CD4-positive, alpha-beta T cell treated with Interleukin-4 for 4 hours (primary cell): ENCODE measurements at regions not wholly inside any gene's neighbourhood (a gene's known extent, or its start where the extent isn't known, plus 50 kb on each side); places are given as distances from the start of the nearest gene placed in this dataset.

Experiments used
- DNase-seq: peaks from one replicate; pipeline ENCODE4 v3.0.0-alpha.2; 2020

DNA sequence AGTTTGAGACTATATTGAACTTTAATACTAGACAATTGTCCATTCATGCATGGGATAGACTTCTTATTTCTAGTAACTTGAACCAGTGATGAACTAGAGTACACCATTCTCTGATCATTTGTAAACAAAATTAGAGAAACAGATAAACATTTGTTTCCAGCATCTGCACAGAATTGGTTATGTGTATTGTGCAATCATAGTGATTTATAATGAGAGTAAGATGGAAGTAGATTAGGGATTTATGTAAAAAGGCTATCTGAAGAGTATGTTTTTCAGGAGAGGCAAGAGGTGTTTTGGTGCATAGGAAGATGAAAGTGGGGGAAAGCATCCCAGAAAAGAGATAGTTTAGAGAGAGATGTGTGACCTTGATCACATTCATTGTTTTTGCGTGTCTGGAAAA, 695.0 kb downstream of the SQOR start:
- DNase-seq, result no peak

GRCh38 chr15:46331546-46331945, 696.7 kb downstream of the SQOR start:
- DNase-seq, result no peak

DNA sequence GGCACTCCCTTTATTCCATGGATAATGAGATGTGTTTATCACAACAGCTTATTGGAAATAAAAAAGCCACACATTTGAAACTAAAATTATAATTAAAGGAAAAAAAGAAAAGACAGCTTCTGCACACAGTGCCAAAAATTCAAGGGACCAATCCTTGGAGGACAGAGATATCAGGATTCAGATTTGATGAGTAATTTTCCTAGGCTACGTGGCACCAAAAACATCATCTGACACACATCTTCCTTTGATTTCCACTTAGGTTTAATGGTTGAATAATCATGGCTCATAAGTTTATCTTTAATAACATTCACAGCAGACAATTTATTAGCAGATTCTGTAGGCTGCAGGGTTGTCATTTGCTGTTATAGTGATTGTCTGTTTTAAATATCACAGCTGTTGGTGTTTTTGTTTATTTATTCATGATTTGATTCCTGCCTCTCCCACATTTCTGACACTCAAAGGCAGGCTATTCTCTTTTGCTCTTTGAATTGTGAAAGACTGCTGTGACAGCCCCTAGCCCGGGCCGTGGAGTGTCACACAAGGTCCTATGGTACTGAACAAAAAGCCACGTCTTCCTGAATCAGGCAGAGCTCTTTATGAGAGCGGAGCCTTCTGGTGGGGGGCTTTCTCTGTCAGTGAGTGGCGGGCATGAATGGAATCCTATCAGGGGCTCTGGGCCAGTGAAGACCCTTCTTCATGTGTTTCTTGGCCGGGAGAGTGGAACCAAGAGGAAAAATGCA, 708.5 kb downstream of the SQOR start:
- no peak for DNase-seq

- DNase-seq, result no peak
These were observed 709.4 kb downstream of the SQOR start for GRCh38 chr15:46344115-46344724.

DNA sequence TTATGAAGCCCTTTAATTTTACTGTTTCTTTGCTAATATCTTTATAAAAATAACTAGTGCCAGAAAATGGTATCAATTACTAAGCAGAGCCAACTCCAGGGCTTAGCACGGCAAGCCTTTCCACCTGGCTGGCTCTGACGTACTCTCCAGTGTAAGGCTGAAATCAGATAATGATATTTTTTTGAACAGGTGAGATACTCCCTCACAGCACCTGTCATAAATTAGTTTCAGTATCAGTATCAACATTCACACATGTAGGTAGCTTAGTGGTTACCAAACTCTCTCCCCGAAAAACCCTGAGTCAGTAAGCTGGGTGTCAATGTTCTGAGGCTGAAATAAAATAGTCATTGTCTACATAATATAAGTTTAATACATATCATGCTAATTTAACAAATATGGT, 710.1 kb downstream of the SQOR start:
- DNase-seq, result no peak

GRCh38 chr15:46354443-46354842, 719.6 kb downstream of the SQOR start:
- DNase-seq, result no peak

GRCh38 chr15:46365572-46365971, 730.7 kb downstream of the SQOR start:
- no peak for DNase-seq

DNA sequence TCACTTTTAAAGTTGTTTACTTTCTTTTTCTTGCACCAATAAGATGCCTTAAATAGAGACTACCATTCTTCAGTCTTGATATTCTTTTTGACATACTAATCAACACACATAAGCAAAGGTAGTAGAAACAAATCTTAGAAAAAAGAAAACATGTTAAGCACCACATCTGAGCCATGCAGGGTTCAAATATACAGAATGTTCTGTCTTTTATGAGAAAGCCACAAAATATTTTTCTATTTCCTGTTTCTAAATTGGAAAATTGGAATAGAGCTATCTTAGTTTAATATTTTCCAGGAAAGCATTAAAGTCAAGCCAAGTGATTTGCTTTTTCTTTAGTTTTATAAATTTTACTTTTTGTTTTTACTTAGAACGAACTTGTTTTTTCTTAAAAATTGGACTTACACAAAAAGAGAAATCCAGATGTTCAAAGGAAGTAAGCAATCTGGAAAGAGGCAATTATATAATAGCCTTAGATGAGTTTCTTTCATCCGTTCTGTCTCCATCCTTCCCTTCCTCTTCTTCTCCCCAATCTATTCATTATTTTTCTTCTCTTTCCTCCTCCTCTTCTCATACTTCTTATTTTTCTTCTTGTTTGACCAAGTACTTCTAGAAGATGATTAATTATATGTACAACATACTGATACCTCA, 731.7 kb downstream of the SQOR start:
- no peak for DNase-seq

- no peak for DNase-seq
These were observed 749.1 kb downstream of the SQOR start for GRCh38 chr15:46383978-46384377.

GRCh38 chr15:46386356-46386755, 751.5 kb downstream of the SQOR start:
- DNase-seq, result no peak

GRCh38 chr15:46389739-46390138, 754.9 kb downstream of the SQOR start:
- DNase-seq, result no peak

GRCh38 chr15:46394463-46394862, 759.6 kb downstream of the SQOR start:
- DNase-seq, result no peak

DNA sequence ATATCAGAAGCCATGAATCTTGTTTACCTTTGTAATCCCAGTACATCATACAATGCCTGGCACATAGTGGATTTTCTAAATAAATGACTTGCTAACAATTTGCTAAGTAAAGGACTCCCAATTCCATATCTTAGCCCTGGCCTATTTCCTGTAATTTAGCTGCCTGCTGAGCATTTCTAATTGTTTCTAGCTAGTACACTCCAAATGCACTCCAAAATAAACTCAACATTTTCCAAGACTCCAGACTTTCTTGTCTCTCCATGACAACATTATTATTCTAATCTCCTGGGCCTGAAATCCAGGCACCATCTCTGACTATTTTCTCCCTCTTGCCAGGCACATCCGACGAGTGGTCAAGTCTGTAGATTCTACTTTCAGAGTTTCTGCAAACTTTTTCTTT, 773.5 kb downstream of the SQOR start:
- DNase-seq, result no peak

DNA sequence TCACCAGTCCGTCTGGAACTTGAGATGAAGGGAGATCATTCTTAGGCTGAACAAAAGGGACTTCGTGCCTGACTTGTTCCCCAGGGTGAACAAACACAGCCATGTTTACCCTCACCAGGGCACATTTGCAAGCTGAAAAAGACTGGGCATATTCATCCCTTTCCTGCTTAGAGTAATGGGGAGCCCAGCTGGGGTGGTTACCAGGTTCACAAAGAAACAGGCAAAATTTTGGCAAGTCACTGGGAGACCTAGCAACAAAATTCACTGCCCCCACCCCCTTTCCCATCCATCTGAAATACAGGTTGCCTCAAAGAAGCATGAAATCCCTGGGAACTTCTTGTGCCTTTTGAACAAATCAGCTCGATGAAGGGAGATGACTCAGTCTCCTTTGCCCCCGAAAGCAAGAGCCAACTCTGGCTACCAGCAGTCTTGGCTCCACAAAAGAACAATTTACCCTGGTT, 775.0 kb downstream of the SQOR start:
- DNase-seq, result no peak

GRCh38 chr15:46410705-46411104, 775.9 kb downstream of the SQOR start:
- DNase-seq, result no peak

DNA sequence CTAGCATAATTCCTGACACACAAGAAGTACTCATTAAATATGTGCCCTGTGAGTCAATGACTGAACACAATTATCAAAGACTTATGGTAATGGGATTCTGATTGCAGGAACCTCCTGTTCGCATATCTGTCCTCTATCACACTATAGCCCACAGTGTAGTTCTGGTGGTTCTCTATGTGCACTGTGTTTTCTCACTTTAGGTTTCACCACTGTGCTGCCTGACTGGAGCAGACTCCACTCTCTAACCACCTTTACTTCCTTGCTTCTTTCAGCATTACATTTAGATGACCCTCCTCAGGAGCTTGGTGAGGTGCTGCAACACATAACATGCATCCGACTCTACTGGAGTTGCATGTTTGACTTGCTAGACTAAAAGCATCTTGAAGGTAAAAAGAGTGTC, 777.1 kb downstream of the SQOR start:
- no peak for DNase-seq

DNA sequence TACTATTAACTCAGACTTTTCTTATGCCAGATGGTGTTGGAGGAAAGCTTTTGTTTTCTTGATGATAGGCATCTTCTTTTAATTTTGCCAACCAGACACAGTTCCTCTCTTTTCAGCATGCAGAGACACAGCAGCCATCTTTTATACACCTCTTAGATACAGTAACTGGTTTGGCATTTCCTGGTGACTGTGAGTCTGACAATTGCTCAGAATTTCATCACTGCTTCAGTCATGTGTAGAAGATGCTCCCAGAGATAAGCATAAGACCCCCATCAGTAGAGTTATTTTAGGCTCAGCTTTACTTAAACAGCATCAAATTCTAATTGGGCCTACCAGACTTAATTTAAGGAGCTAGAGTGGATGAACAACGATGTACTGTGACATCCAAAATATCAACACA, 779.0 kb downstream of the SQOR start:
- no peak for DNase-seq

DNA sequence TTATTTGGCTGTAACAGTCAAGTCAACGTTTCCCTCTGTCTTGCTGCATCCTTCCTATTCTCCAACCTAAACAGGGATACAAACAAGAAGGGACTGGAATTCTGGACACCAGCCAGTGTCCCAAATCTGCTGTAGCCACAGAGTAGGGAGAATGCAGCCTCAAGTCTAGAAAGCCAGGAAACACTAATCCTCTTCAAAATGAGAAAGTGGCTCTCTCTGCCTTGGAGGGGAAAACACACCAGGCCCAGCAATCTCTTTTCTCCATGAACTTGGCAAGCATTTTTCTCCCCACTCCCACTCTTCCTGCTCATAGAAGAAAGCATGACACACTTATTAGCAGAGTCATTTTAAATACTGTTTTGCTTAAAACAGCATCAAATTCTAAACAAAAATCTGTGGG, 781.7 kb downstream of the SQOR start:
- DNase-seq, result no peak

DNA sequence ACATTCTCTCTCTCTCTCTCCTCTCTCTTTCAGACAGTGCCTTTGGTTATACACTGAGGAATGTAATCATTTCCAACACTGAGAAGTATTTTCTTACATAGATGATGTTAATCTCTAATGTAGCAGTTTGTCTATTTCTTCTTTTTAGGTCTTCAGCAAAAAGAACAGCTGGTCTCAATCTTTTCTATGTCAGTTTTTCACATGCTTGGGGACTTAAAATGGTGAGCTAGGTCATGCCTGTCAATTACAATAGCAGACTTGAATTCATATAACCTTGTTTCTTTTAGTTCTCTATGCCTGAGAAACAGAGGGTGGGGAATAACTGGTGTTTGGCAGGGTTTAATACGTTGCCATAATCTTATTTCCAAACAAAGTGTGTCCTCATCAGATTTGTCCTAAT, 786.2 kb downstream of the SQOR start:
- no peak for DNase-seq

DNA sequence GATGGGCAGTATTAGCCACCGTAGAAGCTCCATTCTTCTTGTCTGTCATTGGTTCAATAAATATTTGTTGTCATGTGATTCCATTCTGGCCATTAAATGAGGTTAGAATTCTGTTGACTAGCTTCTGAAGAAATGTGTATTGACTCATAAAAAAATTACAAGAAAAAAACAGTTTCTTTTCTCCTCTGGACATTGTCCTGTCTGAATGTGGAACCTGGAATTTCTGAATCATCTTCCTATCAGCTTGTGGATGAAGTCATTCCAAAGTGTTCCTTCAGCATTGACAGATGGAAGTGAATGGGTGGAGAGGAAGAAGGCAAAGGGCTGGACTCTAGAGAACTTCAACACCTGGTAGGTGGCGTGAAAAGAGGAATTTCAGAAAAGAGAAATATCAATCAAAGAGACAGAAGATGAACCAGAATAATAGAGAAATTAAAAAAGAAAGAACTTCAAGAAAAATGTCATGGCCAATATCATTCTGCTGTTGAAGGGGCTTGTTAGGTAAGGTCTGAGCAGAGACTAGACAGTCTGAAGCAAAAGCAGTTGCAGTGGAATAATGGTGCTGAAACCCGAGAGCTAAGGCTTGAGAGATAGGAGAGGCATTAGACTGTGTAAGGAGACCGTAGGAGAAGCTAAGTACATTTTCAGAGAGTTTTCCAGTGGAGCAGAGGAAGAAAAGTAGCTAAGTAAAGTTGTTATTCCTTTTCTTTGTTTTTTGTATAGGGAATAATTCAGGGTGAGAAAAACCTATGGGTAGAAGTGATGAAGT, 806.6 kb downstream of the SQOR start:
- DNase-seq, result no peak

DNA sequence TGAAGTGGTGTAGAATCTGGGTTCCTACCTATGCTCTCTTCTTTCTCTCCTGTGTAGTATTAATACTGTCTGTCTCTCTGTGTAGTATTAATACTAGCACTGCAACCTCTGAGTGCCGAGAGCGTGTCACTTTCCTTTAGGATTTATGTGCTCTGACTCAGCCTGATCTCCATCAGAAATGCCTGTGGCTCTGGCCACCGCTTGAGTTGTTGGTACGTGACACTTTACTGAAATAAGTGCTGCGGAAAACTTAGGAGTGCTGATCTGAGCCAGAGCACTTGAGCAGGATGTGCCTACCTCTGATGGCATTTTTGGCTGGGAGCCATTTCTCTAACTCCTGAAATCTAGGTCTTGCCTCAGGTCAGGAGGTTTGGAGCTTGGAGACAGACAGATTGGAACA, 807.4 kb downstream of the SQOR start:
- no peak for DNase-seq

- no peak for DNase-seq
These were observed 808.2 kb downstream of the SQOR start for GRCh38 chr15:46442901-46443590.
